H9 (cell line): ENCODE measurements at regions not wholly inside any gene's neighbourhood (a gene's known extent, or its start where the extent isn't known, plus 50 kb on each side); places are given as distances from the start of the nearest gene placed in this dataset.

Experiments
- DNase-seq: peaks from one replicate; pipeline ENCODE4 v3.0.0-alpha.2; 2017
- H2AFZ ChIP-seq: one replicate; pipeline ENCODE4 v1.6.1; 2013; ENCODE audit warnings: mild to moderate bottlenecking, low read length, control low read depth, moderate library complexity
- H2AK5ac ChIP-seq: 2 replicates; pipeline ENCODE4 v1.6.1; 2013; ENCODE audit warnings: low read length, control low read depth, mixed read lengths; ENCODE audit not compliant: insufficient read length
- H2BK120ac ChIP-seq: one replicate; pipeline ENCODE4 v1.6.1; 2013; ENCODE audit warnings: low read depth, mild to moderate bottlenecking, low read length, control low read depth, inconsistent platforms; ENCODE audit not compliant: poor library complexity, severe bottlenecking
- H2BK12ac ChIP-seq: 2 replicates; pipeline ENCODE4 v1.6.1; 2013; ENCODE audit warnings: low read length, control low read depth, mixed read lengths, low read depth; ENCODE audit not compliant: insufficient read length
- H2BK15ac ChIP-seq: 2 replicates; pipeline ENCODE4 v1.6.1; 2013; ENCODE audit warnings: low read depth, low read length, control low read depth
- H2BK20ac ChIP-seq: one replicate; pipeline ENCODE4 v1.6.1; 2013; ENCODE audit warnings: low read depth, mild to moderate bottlenecking, low read length, control low read depth, inconsistent platforms; ENCODE audit not compliant: poor library complexity, severe bottlenecking
- H2BK5ac ChIP-seq: 2 replicates; pipeline ENCODE4 v1.6.1; 2013; ENCODE audit warnings: low read length, control low read depth, mixed read lengths; ENCODE audit not compliant: insufficient read length
- H3K14ac ChIP-seq: 2 replicates; pipeline ENCODE4 v1.6.1; 2013; ENCODE audit warnings: low read length, control low read depth; ENCODE audit not compliant: insufficient read depth
- H3K18ac ChIP-seq: 2 replicates; pipeline ENCODE4 v1.6.1; 2013; ENCODE audit warnings: low read depth, mild to moderate bottlenecking, mixed read lengths, low read length, control low read depth; ENCODE audit not compliant: insufficient read length
- H3K23ac ChIP-seq: 2 replicates; pipeline ENCODE4 v1.6.1; 2013; ENCODE audit warnings: low read length, control low read depth, mixed read lengths, low read depth; ENCODE audit not compliant: insufficient read length
- H3K23me2 ChIP-seq: 2 replicates; pipeline ENCODE4 v1.6.1; 2013; ENCODE audit warnings: low read depth, mild to moderate bottlenecking, mixed read lengths, low read length, control low read depth; ENCODE audit not compliant: insufficient read length, poor library complexity, severe bottlenecking
- H3K27ac ChIP-seq: 2 replicates; pipeline ENCODE4 v1.5.1; 2013; ENCODE audit warnings: low read length, control low read depth, mixed read lengths, low read depth; ENCODE audit not compliant: insufficient read length
- H3K27me3 ChIP-seq: 2 replicates; pipeline ENCODE4 v1.6.1; 2013; ENCODE audit warnings: low read length, control low read depth, inconsistent platforms; ENCODE audit not compliant: insufficient read depth
- H3K4ac ChIP-seq: 2 replicates; pipeline ENCODE4 v1.6.1; 2013; ENCODE audit warnings: low read depth, mild to moderate bottlenecking, control low read depth, inconsistent platforms, low read length, moderate library complexity
- H3K4me1 ChIP-seq: 2 replicates; pipeline ENCODE4 v1.6.1; 2013; ENCODE audit warnings: low read length, control low read depth, inconsistent platforms; ENCODE audit not compliant: insufficient read depth
- H3K4me2 ChIP-seq: 2 replicates; pipeline ENCODE4 v1.6.1; 2013; ENCODE audit warnings: low read length, control low read depth, mixed read lengths; ENCODE audit not compliant: insufficient read length, insufficient read depth
- H3K56ac ChIP-seq: 2 replicates; pipeline ENCODE4 v1.6.1; 2013; ENCODE audit warnings: low read depth, mild to moderate bottlenecking, mixed read lengths, low read length, control low read depth; ENCODE audit not compliant: insufficient read length
- H3K79me1 ChIP-seq: 2 replicates; pipeline ENCODE4 v1.6.1; 2013; ENCODE audit warnings: low read depth, mild to moderate bottlenecking, moderate library complexity, low read length, control low read depth, inconsistent platforms; ENCODE audit not compliant: insufficient read depth, poor library complexity, severe bottlenecking
- H3K79me2 ChIP-seq: 2 replicates; pipeline ENCODE4 v1.6.1; 2013; ENCODE audit warnings: low read length, control low read depth, inconsistent platforms; ENCODE audit not compliant: insufficient read depth
- H3K9ac ChIP-seq: 2 replicates; pipeline ENCODE4 v1.6.1; 2013; ENCODE audit warnings: low read length, control low read depth, mixed read lengths; ENCODE audit not compliant: insufficient read length; ENCODE audit errors: extremely low read depth
- H3K9me3 ChIP-seq: one replicate; pipeline ENCODE4 v1.6.1; 2013; ENCODE audit warnings: low read depth, low read length, inconsistent platforms; ENCODE audit not compliant: control insufficient read depth
- H3T11ph ChIP-seq: one replicate; pipeline ENCODE4 v1.6.1; 2013; ENCODE audit warnings: mild to moderate bottlenecking, low read length, control low read depth, inconsistent platforms
- H4K20me1 ChIP-seq: one replicate; pipeline ENCODE4 v1.6.1; 2013; ENCODE audit not compliant: control insufficient read depth, insufficient read length, insufficient read depth
- H4K5ac ChIP-seq: 2 replicates; pipeline ENCODE4 v1.6.1; 2013; ENCODE audit warnings: low read depth, mild to moderate bottlenecking, mixed read lengths, low read length, control low read depth; ENCODE audit not compliant: insufficient read length
- H4K8ac ChIP-seq: replicated peaks from 2 replicates; pipeline ENCODE4 v1.6.1; 2013; ENCODE audit warnings: low read length, control low read depth, mixed read lengths, low read depth; ENCODE audit not compliant: insufficient read length
- H4K91ac ChIP-seq: 2 replicates; pipeline ENCODE4 v1.6.1; 2013; ENCODE audit warnings: low read depth, mild to moderate bottlenecking, moderate library complexity, mixed read lengths, low read length, control low read depth; ENCODE audit not compliant: insufficient read length
- H3K27ac Mint-ChIP-seq, 3 experiments: 2 replicates in 2 of 3; 3 replicates in 1 of 3; pipeline ENCODE4 v1.8.0; 2020 to 2021; ENCODE audit warnings: mixed read lengths in 3 of 3, mild to moderate bottlenecking in 1 of 3, moderate library complexity in 1 of 3
- H3K27me3 Mint-ChIP-seq: 2 replicates; pipeline ENCODE4 v1.8.0; 2021; ENCODE audit warnings: low read depth, mild to moderate bottlenecking, moderate library complexity, mixed read lengths
- H3K36me3 Mint-ChIP-seq, 3 experiments: 2 replicates in 2 of 3; 3 replicates in 1 of 3; pipeline ENCODE4 v1.8.0; 2020 to 2021; ENCODE audit warnings: low read depth in 3 of 3, mixed read lengths in 3 of 3; ENCODE audit not compliant: insufficient read depth in 1 of 3
- H3K4me1 Mint-ChIP-seq, 2 experiments: 2 replicates each; pipeline ENCODE4 v1.8.0; 2020; ENCODE audit warnings: mixed read lengths in 2 of 2
- H3K4me3 Mint-ChIP-seq, 2 experiments: 2 replicates in 1 of 2; 3 replicates in 1 of 2; pipeline ENCODE4 v1.8.0; 2020 to 2021; ENCODE audit warnings: mild to moderate bottlenecking in 2 of 2, mixed read lengths in 2 of 2, moderate library complexity in 1 of 2
- H3K9me3 Mint-ChIP-seq, 2 experiments: 2 replicates in 1 of 2; 3 replicates in 1 of 2; pipeline ENCODE4 v1.8.0; 2020; ENCODE audit warnings: mild to moderate bottlenecking in 2 of 2, mixed read lengths in 2 of 2, moderate library complexity in 1 of 2
- WGBS: extraction: QIAGEN DNeasy Blood & Tissue Kit; methylation state at CpG from one replicate; pipeline ENCODE4 v1.1.7; 2013; ENCODE audit warnings: missing lambda C conversion rate, low lambda C conversion rate, mixed read lengths; ENCODE audit not compliant: insufficient read length; ENCODE audit errors: extremely low coverage; 5-methylcytosine and 5-hydroxymethylcytosine counted together
- TF ChIP-seq, protein P1 (sequence below): fragments of 200-600 bp; sonication (generic); conservative IDR thresholded peaks from 3 replicates; pipeline ENCODE4 v1.8.0; 2021; ENCODE audit warnings: antibody characterized with exemption, mild to moderate bottlenecking

DNA sequence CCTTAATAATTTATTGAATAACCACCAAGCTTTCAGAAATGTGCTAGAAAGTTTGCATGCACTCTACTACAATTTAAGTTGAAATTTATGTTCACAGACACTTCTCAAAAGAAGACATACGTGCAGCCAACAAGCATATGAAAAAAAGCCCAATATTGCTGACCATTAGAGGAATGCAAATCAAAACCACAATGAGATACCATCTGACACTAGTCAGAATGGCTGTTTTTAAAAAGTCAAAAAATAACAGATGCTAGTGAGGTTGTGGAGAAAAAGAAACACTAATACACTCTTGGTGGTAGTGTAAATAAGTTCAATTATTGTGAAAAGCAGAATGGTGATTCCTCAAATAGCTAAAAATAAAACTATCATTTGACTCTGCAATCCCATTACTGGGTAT lies 308.8 kb upstream of the PCDH9 start:
- no peak overlapping the region for H4K91ac ChIP-seq
- no peak overlapping the region for H3K9ac ChIP-seq
- H2BK20ac ChIP-seq, result no peak overlapping the region
- TF ChIP-seq, protein P1, sequence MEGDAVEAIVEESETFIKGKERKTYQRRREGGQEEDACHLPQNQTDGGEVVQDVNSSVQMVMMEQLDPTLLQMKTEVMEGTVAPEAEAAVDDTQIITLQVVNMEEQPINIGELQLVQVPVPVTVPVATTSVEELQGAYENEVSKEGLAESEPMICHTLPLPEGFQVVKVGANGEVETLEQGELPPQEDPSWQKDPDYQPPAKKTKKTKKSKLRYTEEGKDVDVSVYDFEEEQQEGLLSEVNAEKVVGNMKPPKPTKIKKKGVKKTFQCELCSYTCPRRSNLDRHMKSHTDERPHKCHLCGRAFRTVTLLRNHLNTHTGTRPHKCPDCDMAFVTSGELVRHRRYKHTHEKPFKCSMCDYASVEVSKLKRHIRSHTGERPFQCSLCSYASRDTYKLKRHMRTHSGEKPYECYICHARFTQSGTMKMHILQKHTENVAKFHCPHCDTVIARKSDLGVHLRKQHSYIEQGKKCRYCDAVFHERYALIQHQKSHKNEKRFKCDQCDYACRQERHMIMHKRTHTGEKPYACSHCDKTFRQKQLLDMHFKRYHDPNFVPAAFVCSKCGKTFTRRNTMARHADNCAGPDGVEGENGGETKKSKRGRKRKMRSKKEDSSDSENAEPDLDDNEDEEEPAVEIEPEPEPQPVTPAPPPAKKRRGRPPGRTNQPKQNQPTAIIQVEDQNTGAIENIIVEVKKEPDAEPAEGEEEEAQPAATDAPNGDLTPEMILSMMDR, result no peak
- H3K56ac ChIP-seq, result no peak overlapping the region
- H3K23ac ChIP-seq, result no peak overlapping the region
- no peaks in the 10 kb centered on the region for H4K20me1 ChIP-seq
- no peak overlapping the region for H3K27ac ChIP-seq
- no peaks in the 10 kb centered on the region for H3K79me1 ChIP-seq
- H3K79me2 ChIP-seq, result no peaks in the 10 kb centered on the region
- H3K23me2 ChIP-seq, result no peaks in the 10 kb centered on the region
- no peaks in the 10 kb centered on the region for H3K9me3 ChIP-seq
- no peak overlapping the region for H2BK12ac ChIP-seq
- no CpG with 5 or more reads among the region's 1 CpG for WGBS
- no peaks in the 10 kb centered on the region for H3K4me1 Mint-ChIP-seq
- H3K14ac ChIP-seq, result no peak overlapping the region
- no peaks in the 10 kb centered on the region for H3K36me3 Mint-ChIP-seq
- H2AK5ac ChIP-seq, result no peak overlapping the region
- no peak overlapping the region for H3K18ac ChIP-seq
- H3K27ac Mint-ChIP-seq, result no peak overlapping the region
- H2BK120ac ChIP-seq, result no peak overlapping the region
- H4K5ac ChIP-seq, result no peak overlapping the region
- no peaks in the 10 kb centered on the region for H3K4me1 ChIP-seq
- no peak overlapping the region for H3T11ph ChIP-seq
- H2AFZ ChIP-seq, result no peak overlapping the region
- no peak overlapping the region for H3K4me3 Mint-ChIP-seq
- no peak overlapping the region for H4K8ac ChIP-seq
- H2BK5ac ChIP-seq, result no peak overlapping the region
- H3K27me3 ChIP-seq, result no peaks in the 10 kb centered on the region
- no peak overlapping the region for H2BK15ac ChIP-seq
- no peak for DNase-seq
- no peaks in the 10 kb centered on the region for H3K9me3 Mint-ChIP-seq
- no peak overlapping the region for H3K4me2 ChIP-seq
- H3K27me3 Mint-ChIP-seq, result no peaks in the 10 kb centered on the region
- no peak overlapping the region for H3K4ac ChIP-seq
